ENCODE measurements at regions not wholly inside any gene's neighbourhood (a gene's known extent, or its start where the extent isn't known, plus 50 kb on each side); places are given as distances from the start of the nearest gene placed in this dataset.

GRCh38 chrX:140273921-140274320 lies 230.9 kb downstream of the SOX3 start:
- SMC1A ChIA-PET (ENCODE audit: uncharacterized antibody, unreplicated experiment): no interaction called here
- H3K9me3 ChIP-seq (replicated peaks; ENCODE audit: control insufficient read depth, insufficient read depth, low read length): no peaks in the 10 kb centered on the region
- no peak for DNase-seq (ENCODE audit: low read depth, low spot score)
- H3K9ac ChIP-seq (ENCODE audit: control insufficient read depth, insufficient read depth, low read length): no peak overlapping the region
- no peaks in the 10 kb centered on the region for H3K36me3 ChIP-seq (ENCODE audit: control insufficient read depth in 2 of 2, insufficient read depth in 2 of 2, low read length in 1 of 2)
- RAD21 ChIA-PET (ENCODE audit: unreplicated experiment): no interaction called here
- H3K27me3 ChIP-seq (replicated peaks in 1 of 2; ENCODE audit: control insufficient read depth in 2 of 2, insufficient read depth in 2 of 2, low read length in 1 of 2): no peaks in the 10 kb centered on the region
- ATAC-seq: no peak
- in situ Hi-C loops (cut with MboI) (no loop called here), intact Hi-C loops (cut with micrococcal nuclease; ENCODE audit: unreplicated experiment) (no loop called here)
- 14% methylated on average over 4 of the region's 4 CpGs for WGBS (ENCODE audit: insufficient coverage, insufficient replicate concordance, low lambda C conversion rate, missing lambda C conversion rate)
- BruUV-seq (replicated peaks): no TSS peak
- H3K4me3 ChIP-seq: no peak overlapping the region
- no peak overlapping the region for H2AFZ ChIP-seq (ENCODE audit: control insufficient read depth, low read depth, low read length)
- no peaks in the 10 kb centered on the region for H3K4me1 ChIP-seq (ENCODE audit: control insufficient read depth, insufficient read depth, low read length)
- CTCF ChIA-PET: no interaction called here
- no peak overlapping the region for H3K27ac ChIP-seq (ENCODE audit: control insufficient read depth, insufficient read depth)
- POLR2A ChIA-PET: no interaction called here
- FAIRE-seq: no peak
- no peak for TF ChIP-seq WRNIP1 (IDR thresholded peaks at IDR 0.05; ENCODE audit: borderline replicate concordance, low read depth, low read length)
- no peak for TF ChIP-seq HDAC6 (IDR thresholded peaks at IDR 0.05; ENCODE audit: unreplicated experiment)
- no peak for TF ChIP-seq ZBTB4 (CRISPR knock-in tag; IDR thresholded peaks at IDR 0.05)
- TF ChIP-seq MAX (IDR thresholded peaks at IDR 0.05; ENCODE audit: low read depth, low read length): no peak
- TF ChIP-seq EED (IDR thresholded peaks at IDR 0.05; ENCODE audit: low read depth): no peak
- TF ChIP-seq TCF7 (IDR thresholded peaks at IDR 0.05; ENCODE audit: borderline replicate concordance): no peak
- TF ChIP-seq TCF12 (IDR thresholded peaks at IDR 0.05; ENCODE audit: low read depth, low read length): no peak
- TF ChIP-seq TARDBP (IDR thresholded peaks at IDR 0.05; ENCODE audit: borderline replicate concordance): no peak
- no peak for TF ChIP-seq EZH2 (IDR thresholded peaks at IDR 0.05; ENCODE audit: borderline replicate concordance, control insufficient read depth, low read depth, low read length)
- no peak for TF ChIP-seq ZNF24 (IDR thresholded peaks at IDR 0.05)
- TF ChIP-seq NR2C1 (IDR thresholded peaks at IDR 0.05): no peak
- TF ChIP-seq BMI1 (IDR thresholded peaks at IDR 0.05; ENCODE audit: borderline replicate concordance): no peak
- no peak for TF ChIP-seq EP300 (IDR thresholded peaks at IDR 0.05; ENCODE audit: borderline replicate concordance in 1 of 2, control insufficient read depth in 1 of 2, low read depth in 2 of 2, low read length in 2 of 2)
- no peaks in the 10 kb centered on the region for H4K20me1 ChIP-seq (ENCODE audit: control insufficient read depth, insufficient read depth)
- no peak overlapping the region for H3K4me2 ChIP-seq (ENCODE audit: control insufficient read depth, insufficient read depth)
- H3K79me2 ChIP-seq (ENCODE audit: control insufficient read depth, insufficient read depth, low read length): no peaks in the 10 kb centered on the region
